OCI-LY7 (cell line): ENCODE measurements at regions not wholly inside any gene's neighbourhood (a gene's known extent, or its start where the extent isn't known, plus 50 kb on each side); places are given as distances from the start of the nearest gene placed in this dataset.

Experiments
- EZH2phosphoT487 ChIP-seq: fragments of 200-600 bp; sonication (generic); IDR thresholded peaks from 2 replicates; pipeline ENCODE4 v1.6.1; 2018; ENCODE audit warnings: low read depth, borderline replicate concordance, mild to moderate bottlenecking, mixed run types, antibody characterized with exemption, low read length, moderate library complexity, mixed read lengths
- TF ChIP-seq, protein P1 (sequence below): fragments of 200-600 bp; sonication (generic); conservative IDR thresholded peaks from 2 replicates; pipeline ENCODE4 v1.5.1; 2014; ENCODE audit warnings: mild to moderate bottlenecking, antibody characterized with exemption, low read length, moderate library complexity, mixed read lengths

DNA sequence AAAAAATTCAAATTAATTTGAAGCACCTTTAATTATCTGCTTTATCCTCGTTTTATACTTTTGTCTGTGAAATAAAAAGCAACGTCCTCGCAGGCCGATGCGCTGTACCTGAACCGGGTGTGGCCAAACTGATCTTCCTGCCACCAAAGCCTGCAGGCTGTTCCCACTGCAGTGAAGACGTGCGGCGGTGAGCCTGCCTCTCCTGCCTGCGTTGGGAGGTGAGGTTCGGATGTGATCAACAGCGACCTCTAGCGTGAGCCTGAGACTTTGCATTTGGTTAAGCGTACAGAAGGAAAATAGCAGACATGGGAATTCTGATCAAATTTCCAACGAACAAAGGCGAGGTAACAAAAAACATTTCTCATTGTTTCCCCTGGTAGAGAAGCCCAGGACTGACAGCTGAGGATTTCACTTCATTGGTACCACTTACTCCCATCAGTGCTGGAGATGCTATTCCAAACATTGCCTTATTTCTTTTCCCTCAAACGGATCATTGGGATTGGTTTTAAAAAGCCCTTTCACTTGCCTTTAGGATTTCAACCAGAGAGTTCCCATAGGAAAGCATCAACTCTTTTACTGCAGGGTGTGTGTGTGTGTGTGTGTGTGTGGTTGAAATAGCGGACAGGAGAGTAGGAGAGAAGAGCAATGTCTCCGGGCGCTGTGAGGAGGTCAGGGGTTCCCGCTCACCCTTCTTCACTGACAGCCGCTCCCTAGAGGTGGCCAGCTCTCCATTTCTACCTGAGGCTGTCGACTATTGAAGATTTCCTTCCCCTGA lies 56.6 kb upstream of the CCN6 start:
- TF ChIP-seq, protein P1, sequence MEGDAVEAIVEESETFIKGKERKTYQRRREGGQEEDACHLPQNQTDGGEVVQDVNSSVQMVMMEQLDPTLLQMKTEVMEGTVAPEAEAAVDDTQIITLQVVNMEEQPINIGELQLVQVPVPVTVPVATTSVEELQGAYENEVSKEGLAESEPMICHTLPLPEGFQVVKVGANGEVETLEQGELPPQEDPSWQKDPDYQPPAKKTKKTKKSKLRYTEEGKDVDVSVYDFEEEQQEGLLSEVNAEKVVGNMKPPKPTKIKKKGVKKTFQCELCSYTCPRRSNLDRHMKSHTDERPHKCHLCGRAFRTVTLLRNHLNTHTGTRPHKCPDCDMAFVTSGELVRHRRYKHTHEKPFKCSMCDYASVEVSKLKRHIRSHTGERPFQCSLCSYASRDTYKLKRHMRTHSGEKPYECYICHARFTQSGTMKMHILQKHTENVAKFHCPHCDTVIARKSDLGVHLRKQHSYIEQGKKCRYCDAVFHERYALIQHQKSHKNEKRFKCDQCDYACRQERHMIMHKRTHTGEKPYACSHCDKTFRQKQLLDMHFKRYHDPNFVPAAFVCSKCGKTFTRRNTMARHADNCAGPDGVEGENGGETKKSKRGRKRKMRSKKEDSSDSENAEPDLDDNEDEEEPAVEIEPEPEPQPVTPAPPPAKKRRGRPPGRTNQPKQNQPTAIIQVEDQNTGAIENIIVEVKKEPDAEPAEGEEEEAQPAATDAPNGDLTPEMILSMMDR = peak; percentile 97
- TF ChIP-seq EZH2phosphoT487 = no peak
